Sigmoid colon (tissue), 6 donors: ENCODE measurements at regions not wholly inside any gene's neighbourhood (a gene's known extent, or its start where the extent isn't known, plus 50 kb on each side); places are given as distances from the start of the nearest gene placed in this dataset.

Experiments used
- DNase-seq: peaks from one replicate; pipeline ENCODE4 v3.0.0-alpha.2; 2019
- H3K27ac ChIP-seq, 4 donors: fragments of 200-600 bp; sonication (generic); one replicate each; pipeline ENCODE4 v1.5.1; 2016 to 2019; ENCODE audit warnings: mild to moderate bottlenecking in 1 of 4
- H3K27me3 ChIP-seq, 3 donors: fragments of 200-600 bp; sonication (generic); one replicate each; pipeline ENCODE4 v1.5.1; 2019; ENCODE audit warnings: mild to moderate bottlenecking in 1 of 3
- H3K36me3 ChIP-seq, 4 donors: fragments of 200-600 bp; sonication (generic); one replicate each; pipeline ENCODE4 v1.5.1; 2016 to 2019
- H3K4me1 ChIP-seq, 4 donors: fragments of 200-600 bp; sonication (generic); one replicate each; pipeline ENCODE4 v1.5.1; 2017 to 2019
- H3K4me3 ChIP-seq, 4 donors: fragments of 200-600 bp; sonication (generic); one replicate each; pipeline ENCODE4 v1.5.1; 2017 to 2019; ENCODE audit warnings: mild to moderate bottlenecking in 2 of 4, moderate library complexity in 1 of 4
- H3K9me3 ChIP-seq, 4 donors: fragments of 200-600 bp in 3 of 4; sonication (generic) in 3 of 4; one replicate each; pipeline versions ENCODE4 v1.5.1 to v1.6.1; 2013 to 2019
- EP300 ChIP-seq, 4 donors: sonication (generic); formaldehyde crosslinking; IDR thresholded peaks; one replicate each; pipeline ENCODE4 v1.6.1; 2017; ENCODE audit warnings: antibody characterized with exemption in 4 of 4
- POLR2A ChIP-seq, 2 donors: fragments of 450-650 bp; IDR thresholded peaks; one replicate each; pipeline ENCODE4 v1.6.1; 2016; ENCODE audit warnings: antibody characterized with exemption in 2 of 2, mild to moderate bottlenecking in 2 of 2, moderate library complexity in 2 of 2
- POLR2AphosphoS5 ChIP-seq, 4 donors: sonication (generic); formaldehyde crosslinking; IDR thresholded peaks; one replicate each; pipeline ENCODE4 v1.6.1; 2017; ENCODE audit warnings: antibody characterized with exemption in 4 of 4
- WGBS, 2 donors: extraction: QIAGEN DNeasy Blood & Tissue Kit; methylation state at CpG; one replicate each; pipeline ENCODE4 v1.1.7; 2013; 5-methylcytosine and 5-hydroxymethylcytosine counted together
- intact Hi-C: fragments of 100-400 bp; cut with DNase I; formaldehyde crosslinking; loops from one replicate; pipeline ENCODE4 v1.15.1; 2023
- TF ChIP-seq, protein P1 (sequence below), 4 experiments: fragments of 450-650 bp in 3 of 4; fragments of 200-600 bp in 1 of 4; IDR thresholded peaks; one replicate each; pipeline ENCODE4 v1.5.1; 2016 to 2019; ENCODE audit warnings: antibody characterized with exemption in 4 of 4, mild to moderate bottlenecking in 3 of 4, moderate library complexity in 2 of 4
- donor health status: healthy with polysubstance abuse.
- donor health status: healthy.

DNA sequence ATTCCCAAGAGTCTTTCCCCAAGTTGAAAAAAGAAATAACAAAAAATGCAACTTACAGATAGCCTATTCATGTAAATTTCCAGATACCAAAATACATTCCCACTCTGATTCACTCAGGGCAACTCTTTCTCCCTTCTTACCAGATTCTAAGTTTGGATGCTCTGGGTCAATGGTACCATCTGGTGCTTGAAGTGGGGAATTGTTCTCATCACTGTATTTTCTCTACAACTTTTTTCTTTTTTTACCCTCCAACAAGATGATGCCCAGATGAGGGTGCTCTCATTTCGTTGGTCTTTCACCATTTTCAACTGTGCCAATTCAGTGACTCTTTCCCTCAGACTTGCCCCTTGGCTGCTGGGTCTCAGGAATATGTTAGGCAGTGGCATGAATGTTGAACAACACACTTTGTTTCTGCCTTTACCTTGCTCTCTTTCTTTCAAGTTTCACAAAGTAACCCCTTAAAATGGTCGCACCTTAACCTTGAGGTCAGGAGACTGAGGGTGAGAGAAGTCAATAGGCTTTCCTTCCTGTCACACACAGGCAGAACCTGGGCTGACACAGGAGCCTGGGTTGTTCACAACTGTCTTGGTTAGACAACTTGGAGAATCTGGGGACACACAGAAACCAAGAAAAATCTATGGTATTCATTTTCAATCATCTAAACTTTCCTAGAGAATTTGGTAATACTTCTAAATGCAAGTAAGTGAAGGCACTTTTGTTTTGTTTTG is 330.7 kb upstream of the SLCO3A1 start:
- no peak for DNase-seq

DNA sequence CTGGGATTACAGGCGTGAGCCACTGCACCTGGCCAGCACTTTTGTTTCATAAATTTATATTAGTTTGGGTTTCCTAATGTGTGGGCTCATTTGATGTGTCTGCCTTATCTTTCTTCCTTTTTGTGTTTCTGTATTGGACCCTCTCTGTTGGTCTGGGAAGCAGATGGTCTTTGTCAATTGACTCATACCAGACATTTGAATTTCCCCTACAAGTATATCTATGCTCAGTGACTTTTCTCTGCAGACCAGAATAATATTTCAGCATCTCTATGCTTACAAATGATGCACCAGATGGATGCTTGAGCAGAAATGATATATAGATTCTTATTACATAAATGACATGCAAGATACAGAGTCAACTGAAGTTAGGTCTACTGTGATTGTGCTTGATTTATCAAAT is 329.9 kb upstream of the SLCO3A1 start:
- H3K27ac ChIP-seq, result no peak overlapping the region
- no peak overlapping the region for H3K4me3 ChIP-seq
- no peaks in the 10 kb centered on the region for H3K4me1 ChIP-seq
- DNase-seq, result no peak
- intact Hi-C loops, result no loop called here
- H3K9me3 ChIP-seq, result no peaks in the 10 kb centered on the region
- H3K27me3 ChIP-seq, result no peaks in the 10 kb centered on the region
- no peaks in the 10 kb centered on the region for H3K36me3 ChIP-seq
- TF ChIP-seq EP300 (IDR thresholded peaks at IDR 0.05) (no peak), POLR2A (IDR thresholded peaks at IDR 0.05) (no peak), POLR2AphosphoS5 (IDR thresholded peaks at IDR 0.05) (no peak)
- TF ChIP-seq, protein P1, sequence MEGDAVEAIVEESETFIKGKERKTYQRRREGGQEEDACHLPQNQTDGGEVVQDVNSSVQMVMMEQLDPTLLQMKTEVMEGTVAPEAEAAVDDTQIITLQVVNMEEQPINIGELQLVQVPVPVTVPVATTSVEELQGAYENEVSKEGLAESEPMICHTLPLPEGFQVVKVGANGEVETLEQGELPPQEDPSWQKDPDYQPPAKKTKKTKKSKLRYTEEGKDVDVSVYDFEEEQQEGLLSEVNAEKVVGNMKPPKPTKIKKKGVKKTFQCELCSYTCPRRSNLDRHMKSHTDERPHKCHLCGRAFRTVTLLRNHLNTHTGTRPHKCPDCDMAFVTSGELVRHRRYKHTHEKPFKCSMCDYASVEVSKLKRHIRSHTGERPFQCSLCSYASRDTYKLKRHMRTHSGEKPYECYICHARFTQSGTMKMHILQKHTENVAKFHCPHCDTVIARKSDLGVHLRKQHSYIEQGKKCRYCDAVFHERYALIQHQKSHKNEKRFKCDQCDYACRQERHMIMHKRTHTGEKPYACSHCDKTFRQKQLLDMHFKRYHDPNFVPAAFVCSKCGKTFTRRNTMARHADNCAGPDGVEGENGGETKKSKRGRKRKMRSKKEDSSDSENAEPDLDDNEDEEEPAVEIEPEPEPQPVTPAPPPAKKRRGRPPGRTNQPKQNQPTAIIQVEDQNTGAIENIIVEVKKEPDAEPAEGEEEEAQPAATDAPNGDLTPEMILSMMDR (IDR thresholded peaks at IDR 0.05), result no peak
- WGBS, 2 donors, result 87 to 88% methylated on average over 1 of the region's 1 CpG

More for the DNA sequence above, 330.7 kb upstream of the SLCO3A1 start:
- no peaks in the 10 kb centered on the region for H3K36me3 ChIP-seq
- no peak overlapping the region for H3K27ac ChIP-seq
- WGBS, 2 donors, result 67 to 70% methylated on average over 2 of the region's 2 CpGs
- intact Hi-C loops, result no loop called here
- H3K27me3 ChIP-seq, result no peaks in the 10 kb centered on the region
- no peak overlapping the region for H3K4me3 ChIP-seq
- TF ChIP-seq POLR2AphosphoS5 (IDR thresholded peaks at IDR 0.05) (no peak), EP300 (IDR thresholded peaks at IDR 0.05) (no peak), POLR2A (IDR thresholded peaks at IDR 0.05) (no peak)
- TF ChIP-seq, protein P1 (IDR thresholded peaks at IDR 0.05), result no peak
- no peaks in the 10 kb centered on the region for H3K9me3 ChIP-seq
- H3K4me1 ChIP-seq, result no peaks in the 10 kb centered on the region

DNA sequence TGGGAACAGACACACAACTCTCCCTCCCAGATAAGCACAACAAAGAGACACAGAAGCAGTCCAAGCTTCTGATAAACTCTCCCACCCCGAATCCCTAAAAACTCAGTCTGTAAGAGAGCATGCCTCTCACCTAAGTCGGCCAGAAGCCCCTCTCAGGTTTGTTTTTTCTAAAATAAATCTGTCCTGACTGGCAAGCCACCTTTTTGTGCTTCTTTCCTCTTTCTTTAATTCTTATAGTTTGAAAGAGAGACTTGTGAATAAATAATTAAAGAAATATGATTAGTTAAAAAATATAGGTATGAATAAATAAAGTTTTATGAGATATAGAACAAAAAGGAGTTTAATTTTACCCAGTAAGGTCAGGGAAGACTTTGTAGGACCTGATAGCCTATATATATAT is 329.0 kb upstream of the SLCO3A1 start:
- Histone ChIP-seq H3K4me1 (no peaks in the 10 kb centered on the region), H3K36me3 (no peaks in the 10 kb centered on the region), H3K9me3 (no peaks in the 10 kb centered on the region), H3K27ac (no peak overlapping the region), H3K4me3 (no peak overlapping the region), H3K27me3 (no peaks in the 10 kb centered on the region)
- TF ChIP-seq, protein P1 (IDR thresholded peaks at IDR 0.05), result no peak
- TF ChIP-seq POLR2A (IDR thresholded peaks at IDR 0.05), result no peak
- TF ChIP-seq EP300 (IDR thresholded peaks at IDR 0.05), result no peak
- TF ChIP-seq POLR2AphosphoS5 (IDR thresholded peaks at IDR 0.05), result no peak
- WGBS, 2 donors, result 79 to 86% methylated on average over 2 of the region's 2 CpGs
- no peak for DNase-seq
- intact Hi-C loops, result no loop called here

DNA sequence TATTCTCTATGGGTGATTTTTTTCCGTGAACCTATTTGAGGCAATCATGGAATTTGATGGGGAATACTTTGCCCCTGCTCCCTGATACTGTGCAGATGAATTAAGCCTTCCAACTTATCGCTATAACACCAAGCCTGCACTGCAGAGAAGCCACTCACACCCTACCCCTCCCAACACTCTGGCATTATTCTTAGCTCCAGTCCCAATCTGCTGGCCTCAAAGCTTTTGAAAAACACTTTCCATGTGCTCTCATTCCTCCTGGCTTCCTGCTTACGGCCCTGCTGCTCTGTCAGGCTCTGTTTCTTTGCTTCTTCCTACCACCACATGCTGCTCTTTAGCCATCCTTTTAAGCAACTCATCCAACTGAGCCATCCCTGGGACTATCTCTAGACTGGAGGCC is 327.8 kb upstream of the SLCO3A1 start:
- DNase-seq, result no peak

More for the DNA sequence above, 327.8 kb upstream of the SLCO3A1 start:
- H3K27ac ChIP-seq, result no peak overlapping the region
- H3K4me3 ChIP-seq, result no peak overlapping the region
- H3K27me3 ChIP-seq, result no peaks in the 10 kb centered on the region
- no peaks in the 10 kb centered on the region for H3K36me3 ChIP-seq
- no peaks in the 10 kb centered on the region for H3K4me1 ChIP-seq
- TF ChIP-seq POLR2AphosphoS5 (IDR thresholded peaks at IDR 0.05) (no peak), POLR2A (IDR thresholded peaks at IDR 0.05) (no peak), EP300 (IDR thresholded peaks at IDR 0.05) (no peak)
- TF ChIP-seq, protein P1 (IDR thresholded peaks at IDR 0.05), result no peak
- no peaks in the 10 kb centered on the region for H3K9me3 ChIP-seq
- intact Hi-C loops, result no loop called here
- 91 to 93% methylated on average over 3 of the region's 3 CpGs for WGBS, 2 donors
